Body of pancreas (tissue), 4 donors: ENCODE measurements at regions not wholly inside any gene's neighbourhood (a gene's known extent, or its start where the extent isn't known, plus 50 kb on each side); places are given as distances from the start of the nearest gene placed in this dataset.

Source experiments
- CTCF ChIP-seq, 7 experiments: fragments of 450-650 bp in 4 of 7; fragments of 200-600 bp in 3 of 7; sonication (generic) in 3 of 7; IDR thresholded peaks; one replicate each; pipeline ENCODE4 v1.5.1; 2016 to 2019; ENCODE audit warnings: antibody characterized with exemption in 7 of 7
- POLR2A ChIP-seq, 3 donors: fragments of 450-650 bp; IDR thresholded peaks; one replicate each; pipeline ENCODE4 v1.6.1; 2016; ENCODE audit warnings: antibody characterized with exemption in 3 of 3, mild to moderate bottlenecking in 2 of 3

GRCh38 chr4:166290426-166290825 lies 417.4 kb downstream of the TLL1 start:
- no peak for TF ChIP-seq CTCF (IDR thresholded peaks at IDR 0.05)
- TF ChIP-seq POLR2A (IDR thresholded peaks at IDR 0.05): no peak
